ENCODE measurements at regions not wholly inside any gene's neighbourhood (a gene's known extent, or its start where the extent isn't known, plus 50 kb on each side); places are given as distances from the start of the nearest gene placed in this dataset.
"Not testable (repeated sequence)": the region's sequence is repeated elsewhere in the genome, so short reads cannot be mapped to it uniquely, and the experiment has no call there.

DNA sequence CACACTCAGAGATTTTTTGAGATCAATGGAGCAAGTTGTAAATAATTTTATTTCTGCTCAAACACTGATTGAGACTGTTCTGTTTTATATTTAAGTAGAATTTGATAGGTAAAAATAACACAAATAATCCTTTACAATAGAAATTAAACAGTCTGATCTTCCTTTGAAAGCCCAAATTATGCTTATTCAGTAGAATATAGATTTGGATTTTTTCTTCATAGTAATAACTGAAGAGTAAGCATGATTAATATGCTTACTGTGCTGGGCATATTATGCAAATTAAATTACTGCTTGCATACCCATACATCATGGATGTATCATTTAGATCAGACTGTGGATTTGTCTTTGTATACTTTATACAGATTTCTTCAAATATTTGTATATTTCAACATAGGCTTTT is 121.4 kb downstream of the LEPR start:
- Histone ChIP-seq H3K4me1 (replicated peaks) (no peaks in the 10 kb centered on the region), H3K9me3 (no peaks in the 10 kb centered on the region), H3K36me3 (no peaks in the 10 kb centered on the region), H3K27ac (no peak overlapping the region), H3K4me3 (no peak overlapping the region), H3K27me3 (replicated peaks; ENCODE audit: insufficient read depth) (no peaks in the 10 kb centered on the region)
- intact Hi-C loops (cut with DNase I) = no loop called here
- no peak for DNase-seq (ENCODE audit: low spot score)
- no peak for TF ChIP-seq POLR2AphosphoS5 (IDR thresholded peaks at IDR 0.05)
- no peak for TF ChIP-seq POLR2A (IDR thresholded peaks at IDR 0.05)
- TF ChIP-seq, protein P1, sequence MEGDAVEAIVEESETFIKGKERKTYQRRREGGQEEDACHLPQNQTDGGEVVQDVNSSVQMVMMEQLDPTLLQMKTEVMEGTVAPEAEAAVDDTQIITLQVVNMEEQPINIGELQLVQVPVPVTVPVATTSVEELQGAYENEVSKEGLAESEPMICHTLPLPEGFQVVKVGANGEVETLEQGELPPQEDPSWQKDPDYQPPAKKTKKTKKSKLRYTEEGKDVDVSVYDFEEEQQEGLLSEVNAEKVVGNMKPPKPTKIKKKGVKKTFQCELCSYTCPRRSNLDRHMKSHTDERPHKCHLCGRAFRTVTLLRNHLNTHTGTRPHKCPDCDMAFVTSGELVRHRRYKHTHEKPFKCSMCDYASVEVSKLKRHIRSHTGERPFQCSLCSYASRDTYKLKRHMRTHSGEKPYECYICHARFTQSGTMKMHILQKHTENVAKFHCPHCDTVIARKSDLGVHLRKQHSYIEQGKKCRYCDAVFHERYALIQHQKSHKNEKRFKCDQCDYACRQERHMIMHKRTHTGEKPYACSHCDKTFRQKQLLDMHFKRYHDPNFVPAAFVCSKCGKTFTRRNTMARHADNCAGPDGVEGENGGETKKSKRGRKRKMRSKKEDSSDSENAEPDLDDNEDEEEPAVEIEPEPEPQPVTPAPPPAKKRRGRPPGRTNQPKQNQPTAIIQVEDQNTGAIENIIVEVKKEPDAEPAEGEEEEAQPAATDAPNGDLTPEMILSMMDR (IDR thresholded peaks at IDR 0.05) = no peak

DNA sequence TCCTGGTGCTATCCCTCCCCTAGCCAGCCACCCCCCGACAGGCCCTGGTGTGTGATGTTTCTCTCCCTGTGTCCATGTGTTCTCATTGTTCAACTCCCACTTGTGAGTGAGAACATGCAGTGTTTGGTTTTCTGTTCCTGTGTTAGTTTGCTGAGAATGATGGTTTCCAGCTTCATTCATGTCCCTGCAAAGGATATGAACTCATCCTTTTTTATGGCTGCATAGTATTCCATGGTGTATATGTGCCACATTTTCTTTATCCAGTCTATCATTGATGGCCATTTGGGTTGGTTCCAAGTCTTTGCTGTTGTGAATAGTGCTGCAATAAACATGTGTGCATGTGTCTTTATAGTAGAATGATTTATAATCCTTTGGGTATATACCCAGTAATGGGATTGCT is 122.1 kb downstream of the LEPR start:
- H3K9me3 ChIP-seq; H3K4me1 ChIP-seq (replicated peaks); intact Hi-C loops (cut with DNase I); H3K27ac ChIP-seq; H3K27me3 ChIP-seq (replicated peaks; ENCODE audit: insufficient read depth); H3K4me3 ChIP-seq; H3K36me3 ChIP-seq; DNase-seq (ENCODE audit: low spot score): not testable (repeated sequence)
- 92% methylated on average over 1 of the region's 1 CpG for WGBS

- WGBS = 60% methylated on average over 25 of the region's 25 CpGs
- H3K27me3 ChIP-seq (replicated peaks; ENCODE audit: insufficient read depth); H3K4me1 ChIP-seq (replicated peaks); H3K27ac ChIP-seq; DNase-seq (ENCODE audit: low spot score); intact Hi-C loops (cut with DNase I); H3K36me3 ChIP-seq; H3K9me3 ChIP-seq; H3K4me3 ChIP-seq: not testable (repeated sequence)
Observed at GRCh38 chr1:65550306-65551010, 130.0 kb downstream of the LEPR start.

DNA sequence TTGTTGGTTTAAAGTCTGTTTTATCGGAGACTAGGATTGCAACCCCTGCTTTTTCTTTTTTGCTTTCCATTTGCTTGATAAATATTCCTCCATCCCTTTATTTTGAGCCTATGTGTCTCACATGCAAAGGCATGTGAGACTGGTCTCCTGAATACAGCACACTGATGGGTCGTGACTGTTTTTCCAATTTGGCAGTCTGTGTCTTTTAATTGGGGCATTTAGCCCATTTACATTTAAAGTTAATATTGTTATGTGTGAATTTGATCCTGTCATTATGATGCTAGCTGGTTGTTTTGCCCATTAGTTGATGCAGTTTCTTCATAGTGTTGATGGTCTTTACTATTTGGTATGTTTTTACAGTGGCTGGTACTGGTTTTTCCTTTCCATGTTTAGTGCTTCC is 132.0 kb downstream of the LEPR start:
- H3K9me3 ChIP-seq; H3K27ac ChIP-seq; H3K27me3 ChIP-seq (replicated peaks; ENCODE audit: insufficient read depth); intact Hi-C loops (cut with DNase I); H3K4me3 ChIP-seq; DNase-seq (ENCODE audit: low spot score); H3K4me1 ChIP-seq (replicated peaks); H3K36me3 ChIP-seq: not testable (repeated sequence)
- 97% methylated on average over 2 of the region's 2 CpGs for WGBS

DNA sequence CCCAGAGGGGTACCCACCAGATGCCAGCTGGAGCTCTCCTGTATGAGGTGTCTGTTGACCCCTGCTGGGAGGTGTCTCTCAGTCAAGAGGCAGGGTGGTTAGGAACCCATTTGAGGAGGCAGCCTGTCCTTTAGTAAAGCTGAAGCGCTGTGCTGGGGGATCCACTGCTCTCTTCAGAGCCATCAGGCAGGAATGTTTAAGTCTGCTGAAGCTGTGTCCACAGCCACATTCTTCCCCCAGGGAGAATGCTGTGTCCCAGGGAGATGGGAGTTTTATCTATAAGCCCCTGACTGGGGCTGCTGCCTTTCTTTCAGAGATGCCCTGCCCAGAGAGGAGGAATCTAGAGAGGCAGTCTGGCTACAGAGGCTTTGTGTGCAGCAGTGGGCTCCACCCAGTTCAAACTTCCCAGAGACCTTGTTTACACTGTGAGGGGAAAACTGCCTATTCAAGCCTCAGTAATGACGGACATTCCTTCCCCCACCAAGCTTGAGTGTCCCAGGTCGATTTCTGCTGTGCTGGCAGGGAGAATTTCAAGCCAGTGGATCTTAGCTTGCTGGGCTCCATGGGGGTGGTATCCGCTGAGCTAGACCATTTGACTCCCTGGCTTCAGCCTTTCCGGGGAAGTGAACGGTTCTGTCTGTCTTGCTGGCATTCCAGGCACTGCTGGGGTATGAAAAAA is 133.8 kb downstream of the LEPR start:
- intact Hi-C loops (cut with DNase I) = not testable (repeated sequence)

GRCh38 chr1:65554829-65555228 is 134.4 kb downstream of the LEPR start:
- Histone ChIP-seq H3K27ac (no peak overlapping the region), H3K4me3 (no peak overlapping the region), H3K36me3 (no peaks in the 10 kb centered on the region), H3K27me3 (replicated peaks; ENCODE audit: insufficient read depth) (no peaks in the 10 kb centered on the region), H3K9me3 (no peaks in the 10 kb centered on the region), H3K4me1 (replicated peaks) (no peaks in the 10 kb centered on the region)
- intact Hi-C loops (cut with DNase I) = no loop called here
- TF ChIP-seq, protein P1 (IDR thresholded peaks at IDR 0.05) = no peak
- TF ChIP-seq POLR2AphosphoS5 (IDR thresholded peaks at IDR 0.05) (no peak), POLR2A (IDR thresholded peaks at IDR 0.05) (no peak)
- no peak for DNase-seq (ENCODE audit: low spot score)
- WGBS = 86% methylated on average over 8 of the region's 8 CpGs

More for the DNA sequence above, 133.8 kb downstream of the LEPR start:
- H3K4me3 ChIP-seq; H3K4me1 ChIP-seq (replicated peaks); H3K9me3 ChIP-seq; H3K36me3 ChIP-seq; DNase-seq (ENCODE audit: low spot score); H3K27ac ChIP-seq; H3K27me3 ChIP-seq (replicated peaks; ENCODE audit: insufficient read depth): not testable (repeated sequence)
- 74% methylated on average over 6 of the region's 6 CpGs for WGBS

- Histone ChIP-seq H3K4me3 (no peak overlapping the region), H3K4me1 (replicated peaks) (no peaks in the 10 kb centered on the region), H3K27me3 (replicated peaks; ENCODE audit: insufficient read depth) (no peaks in the 10 kb centered on the region), H3K27ac (no peak overlapping the region), H3K36me3 (no peaks in the 10 kb centered on the region), H3K9me3 (no peaks in the 10 kb centered on the region)
- TF ChIP-seq POLR2AphosphoS5 (IDR thresholded peaks at IDR 0.05) (no peak), POLR2A (IDR thresholded peaks at IDR 0.05) (no peak)
- TF ChIP-seq, protein P1 (IDR thresholded peaks at IDR 0.05) = no peak
- intact Hi-C loops (cut with DNase I) = no loop called here
- DNase-seq (ENCODE audit: low spot score) = no peak
Observed at GRCh38 chr1:65558215-65558614, 137.7 kb downstream of the LEPR start.

Data from prostate gland (tissue), 2 donors.